CD4-positive, alpha-beta T cell treated with Interleukin-17A for 4 hours (primary cell): ENCODE measurements at regions not wholly inside any gene's neighbourhood (a gene's known extent, or its start where the extent isn't known, plus 50 kb on each side); places are given as distances from the start of the nearest gene placed in this dataset.
"Not testable (repeated sequence)": the region's sequence is repeated elsewhere in the genome, so short reads cannot be mapped to it uniquely, and the experiment has no call there.

Experiments
- DNase-seq: peaks from one replicate; pipeline ENCODE4 v3.0.0-alpha.2; 2020; ENCODE audit warnings: mixed read lengths

- no peak for DNase-seq
These were observed 153.7 kb upstream of the ADCY2 start for GRCh38 chr5:7242118-7242710.

- DNase-seq: no peak
These were observed 151.7 kb upstream of the ADCY2 start for GRCh38 chr5:7244208-7244607.

GRCh38 chr5:7245121-7245651 lies 150.8 kb upstream of the ADCY2 start:
- no peak for DNase-seq

GRCh38 chr5:7246287-7246686 lies 149.7 kb upstream of the ADCY2 start:
- no peak for DNase-seq

- DNase-seq: no peak
These were observed 145.9 kb upstream of the ADCY2 start for GRCh38 chr5:7250004-7250403.

GRCh38 chr5:7250611-7251010 lies 145.3 kb upstream of the ADCY2 start:
- DNase-seq: no peak

GRCh38 chr5:7251132-7251531 lies 144.8 kb upstream of the ADCY2 start:
- DNase-seq: no peak

GRCh38 chr5:7261049-7261448 lies 134.9 kb upstream of the ADCY2 start:
- DNase-seq: no peak

- DNase-seq: no peak
These were observed 134.0 kb upstream of the ADCY2 start for GRCh38 chr5:7261900-7262299.

- DNase-seq: not testable (repeated sequence)
These were observed 132.4 kb upstream of the ADCY2 start for GRCh38 chr5:7263398-7264015.

- DNase-seq: not testable (repeated sequence)
These were observed 130.2 kb upstream of the ADCY2 start for GRCh38 chr5:7265776-7266175.

GRCh38 chr5:7268722-7269121 lies 127.2 kb upstream of the ADCY2 start:
- DNase-seq: not testable (repeated sequence)

- no peak for DNase-seq
These were observed 126.2 kb upstream of the ADCY2 start for GRCh38 chr5:7269591-7270274.

GRCh38 chr5:7271435-7272084 lies 124.4 kb upstream of the ADCY2 start:
- no peak for DNase-seq

- DNase-seq: no peak
These were observed 123.5 kb upstream of the ADCY2 start for GRCh38 chr5:7272408-7272965.

GRCh38 chr5:7274203-7274602 lies 121.7 kb upstream of the ADCY2 start:
- DNase-seq: no peak

GRCh38 chr5:7289634-7290033 lies 106.3 kb upstream of the ADCY2 start:
- not testable (repeated sequence) for DNase-seq

- DNase-seq: not testable (repeated sequence)
These were observed 98.1 kb upstream of the ADCY2 start for GRCh38 chr5:7297821-7298220.

- not testable (repeated sequence) for DNase-seq
These were observed 96.2 kb upstream of the ADCY2 start for GRCh38 chr5:7299731-7300130.

- DNase-seq: not testable (repeated sequence)
These were observed 90.8 kb upstream of the ADCY2 start for GRCh38 chr5:7305000-7305674.

GRCh38 chr5:7306556-7306955 lies 89.4 kb upstream of the ADCY2 start:
- not testable (repeated sequence) for DNase-seq

- DNase-seq: not testable (repeated sequence)
These were observed 88.2 kb upstream of the ADCY2 start for GRCh38 chr5:7307709-7308108.

GRCh38 chr5:7309715-7310114 lies 86.2 kb upstream of the ADCY2 start:
- DNase-seq: not testable (repeated sequence)
